ENCODE measurements at regions not wholly inside any gene's neighbourhood (a gene's known extent, or its start where the extent isn't known, plus 50 kb on each side); places are given as distances from the start of the nearest gene placed in this dataset.
"Not testable (repeated sequence)": the region's sequence is repeated elsewhere in the genome, so short reads cannot be mapped to it uniquely, and the experiment has no call there.

- not testable (repeated sequence) for DNase-seq
Measured at GRCh38 chr5:56731473-56731872, 83.9 kb upstream of the MAP3K1 start.

GRCh38 chr5:56729488-56729887 is 85.9 kb upstream of the MAP3K1 start:
- DNase-seq, result peak; percentile 30

GRCh38 chr5:56725711-56726411 is 89.5 kb upstream of the MAP3K1 start:
- DNase-seq, result no peak

GRCh38 chr5:56724857-56725256 is 90.5 kb upstream of the MAP3K1 start:
- not testable (repeated sequence) for DNase-seq

GRCh38 chr5:56722317-56722716 is 93.0 kb upstream of the MAP3K1 start:
- DNase-seq, result no peak

- DNase-seq, result no peak
Measured at GRCh38 chr5:56717253-56717987, 97.9 kb upstream of the MAP3K1 start.

- no peak for DNase-seq
Measured at GRCh38 chr5:56715986-56716385, 99.4 kb upstream of the MAP3K1 start.

GRCh38 chr5:56712895-56713591 is 102.3 kb upstream of the MAP3K1 start:
- no peak for DNase-seq

GRCh38 chr5:56710826-56711590 is 104.3 kb upstream of the MAP3K1 start:
- DNase-seq, result no peak

- DNase-seq, result no peak
Measured at GRCh38 chr5:56706504-56706903, 108.8 kb upstream of the MAP3K1 start.

- no peak for DNase-seq
Measured at GRCh38 chr5:56705217-56705616, 110.1 kb upstream of the MAP3K1 start.

GRCh38 chr5:56703952-56704351 is 111.4 kb upstream of the MAP3K1 start:
- DNase-seq, result no peak

- DNase-seq, result no peak
Measured at GRCh38 chr5:56700711-56701110, 114.6 kb upstream of the MAP3K1 start.

GRCh38 chr5:56699538-56699937 is 115.8 kb upstream of the MAP3K1 start:
- no peak for DNase-seq

GRCh38 chr5:56698463-56699381 is 116.6 kb upstream of the MAP3K1 start:
- DNase-seq, result no peak

- DNase-seq, result no peak
Measured at GRCh38 chr5:56696900-56697299, 118.4 kb upstream of the MAP3K1 start.

GRCh38 chr5:56693220-56693579 is 122.1 kb upstream of the MAP3K1 start:
- DNase-seq, result no peak

GRCh38 chr5:56692359-56693219 is 122.8 kb upstream of the MAP3K1 start:
- DNase-seq, result no peak

GRCh38 chr5:56688402-56688801 is 126.9 kb upstream of the MAP3K1 start:
- no peak for DNase-seq

- peak; percentile 14 for DNase-seq
Measured at GRCh38 chr5:56686337-56687195, 128.8 kb upstream of the MAP3K1 start.
